HEK293T (cell line): ENCODE measurements at regions not wholly inside any gene's neighbourhood (a gene's known extent, or its start where the extent isn't known, plus 50 kb on each side); places are given as distances from the start of the nearest gene placed in this dataset.

Experiments used
- BHLHE40 ChIP-seq: fragments of 450-650 bp; IDR thresholded peaks from 2 replicates; pipeline ENCODE4 v1.6.1; 2016; ENCODE audit warnings: mild to moderate bottlenecking, moderate library complexity, borderline replicate concordance
- ELF4 ChIP-seq: fragments of 450-650 bp; IDR thresholded peaks from 2 replicates; pipeline ENCODE4 v1.6.1; 2017; ENCODE audit warnings: antibody characterized with exemption
- FOXA1 ChIP-seq: fragments of 450-650 bp; IDR thresholded peaks from 2 replicates; pipeline ENCODE4 v1.6.1; 2016; ENCODE audit warnings: mild to moderate bottlenecking
- L3MBTL2 ChIP-seq: fragments of 450-650 bp; conservative IDR thresholded peaks from 2 replicates; pipeline ENCODE4 v1.6.1; 2016; ENCODE audit warnings: mild to moderate bottlenecking
- NFRKB ChIP-seq: fragments of 450-650 bp; IDR thresholded peaks from 2 replicates; pipeline ENCODE4 v1.6.1; 2016; ENCODE audit warnings: mild to moderate bottlenecking, moderate library complexity
- SUZ12 ChIP-seq: fragments of 450-650 bp; IDR thresholded peaks from 2 replicates; pipeline ENCODE4 v1.6.1; 2016; ENCODE audit warnings: mild to moderate bottlenecking
- TARDBP ChIP-seq: fragments of 450-650 bp; IDR thresholded peaks from 2 replicates; pipeline ENCODE4 v1.6.1; 2016
- ZNF384 ChIP-seq: fragments of 450-650 bp; IDR thresholded peaks from 2 replicates; pipeline ENCODE4 v1.6.1; 2016
- TF ChIP-seq, protein P1 (sequence below): fragments of 450-650 bp; IDR thresholded peaks from 2 replicates; pipeline ENCODE4 v1.6.1; 2016

DNA sequence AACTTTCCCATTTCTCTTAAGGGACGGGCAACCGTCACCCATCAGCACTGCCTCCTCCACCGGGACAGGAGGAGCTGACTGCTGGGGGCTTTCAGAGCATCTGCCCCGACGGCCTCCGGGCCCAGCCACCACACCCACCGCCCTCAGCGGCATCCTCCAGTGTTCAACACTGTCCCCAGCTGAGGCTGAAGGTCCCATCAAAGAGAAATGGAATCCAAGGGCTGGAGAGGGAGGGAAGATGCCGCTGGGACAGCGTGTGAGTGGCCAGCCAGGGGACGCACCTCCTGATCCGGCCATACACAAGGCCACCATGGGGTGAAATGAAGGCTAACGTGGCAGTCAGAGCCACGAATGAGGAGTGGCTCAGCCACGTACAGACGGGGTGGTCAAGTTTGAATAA, 153.6 kb upstream of the PPP2R2D start:
- TF ChIP-seq SUZ12 (no peak), FOXA1 (no peak), ELF4 (no peak), ZNF384 (no peak), TARDBP (no peak), NFRKB (no peak), BHLHE40 (no peak), L3MBTL2 (no peak)
- TF ChIP-seq, protein P1, sequence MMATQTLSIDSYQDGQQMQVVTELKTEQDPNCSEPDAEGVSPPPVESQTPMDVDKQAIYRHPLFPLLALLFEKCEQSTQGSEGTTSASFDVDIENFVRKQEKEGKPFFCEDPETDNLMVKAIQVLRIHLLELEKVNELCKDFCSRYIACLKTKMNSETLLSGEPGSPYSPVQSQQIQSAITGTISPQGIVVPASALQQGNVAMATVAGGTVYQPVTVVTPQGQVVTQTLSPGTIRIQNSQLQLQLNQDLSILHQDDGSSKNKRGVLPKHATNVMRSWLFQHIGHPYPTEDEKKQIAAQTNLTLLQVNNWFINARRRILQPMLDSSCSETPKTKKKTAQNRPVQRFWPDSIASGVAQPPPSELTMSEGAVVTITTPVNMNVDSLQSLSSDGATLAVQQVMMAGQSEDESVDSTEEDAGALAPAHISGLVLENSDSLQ: no peak
